ENCODE measurements at regions not wholly inside any gene's neighbourhood (a gene's known extent, or its start where the extent isn't known, plus 50 kb on each side); places are given as distances from the start of the nearest gene placed in this dataset.
A peak's percentile ranks its signal among the peaks of the same experiment; 100 is the strongest.

DNA sequence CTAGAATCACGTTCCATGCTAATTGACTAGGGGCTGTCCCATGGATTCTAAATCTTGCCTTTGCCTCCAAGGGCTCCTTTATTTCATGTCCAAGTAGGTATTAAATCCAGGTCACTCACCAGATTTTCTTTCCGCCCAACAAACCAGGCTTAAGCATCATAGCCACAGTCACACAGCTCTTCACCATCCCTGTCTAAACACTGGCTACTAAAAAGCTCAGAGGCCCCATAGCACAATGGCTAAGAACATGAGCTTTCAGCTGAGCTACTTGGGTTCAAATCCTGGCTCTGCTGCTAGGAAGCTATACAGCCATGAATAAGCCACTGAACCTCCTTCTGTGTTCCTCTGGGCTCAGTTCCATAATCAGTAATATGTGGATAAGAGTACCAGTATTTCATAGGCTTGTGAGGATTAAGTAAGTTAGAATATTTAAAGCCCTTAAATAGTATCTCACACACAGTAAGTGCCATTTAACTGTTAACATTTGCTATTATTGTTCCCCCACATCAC, 277.2 kb upstream of the GJB5 start:
- Histone ChIP-seq H4K20me1 (ENCODE audit: insufficient read depth, low read length) (no peaks in the 10 kb centered on the region), H3K9ac (ENCODE audit: insufficient read depth, low read length, poor library complexity, severe bottlenecking) (no peak overlapping the region), H3K27me3 (ENCODE audit: control insufficient read depth in 2 of 2, insufficient read depth in 2 of 2, low read length in 2 of 2) (no peaks in the 10 kb centered on the region), H3K4me1 (ENCODE audit: control insufficient read depth in 1 of 2, insufficient read depth in 2 of 2, low read length in 2 of 2) (no peaks in the 10 kb centered on the region), H3K9me3 (replicated peaks in 1 of 2; ENCODE audit: control insufficient read depth in 1 of 2, insufficient read depth in 1 of 2, low read length in 2 of 2) (no peaks in the 10 kb centered on the region), H3K79me2 (ENCODE audit: insufficient read depth, low read length) (no peaks in the 10 kb centered on the region), H3K4me3 (replicated peaks in 1 of 3; ENCODE audit: low read depth in 2 of 3, low read length in 3 of 3) (no peak overlapping the region), H2AFZ (ENCODE audit: insufficient read depth, low read depth, low read length, poor library complexity, severe bottlenecking) (no peak overlapping the region), H3K4me2 (replicated peaks; ENCODE audit: extremely low read depth, low read length, poor library complexity, severe bottlenecking) (no peak overlapping the region), H3K27ac (ENCODE audit: low read depth in 1 of 2, low read length in 2 of 2) (no peak overlapping the region), H3K36me3 (replicated peaks in 1 of 2; ENCODE audit: control insufficient read depth in 1 of 2, insufficient read depth in 2 of 2, low read length in 2 of 2) (no peaks in the 10 kb centered on the region)
- Mint-ChIP-seq H3K4me3 (no peak overlapping the region), H3K4me1 (no peaks in the 10 kb centered on the region), H3K27ac (peak overlapping the region in 1 of 7 donors; percentile 69), H3K9me3 (peaks cover 0 to 9% (median 1%) of the 10 kb centered on the region in 7 donors), H3K27me3 (ENCODE audit: low read depth in 3 of 3) (peaks cover 6 to 16% (median 9%) of the 10 kb centered on the region in 3 donors), H3K36me3 (no peaks in the 10 kb centered on the region)
- WGBS (ENCODE audit: insufficient coverage) = 93% methylated on average over 2 of the region's 2 CpGs
- intact Hi-C loops (cut with micrococcal nuclease) = no loop called here
- no peak for DNase-seq
- no peak for TF ChIP-seq CTCF (IDR thresholded peaks at IDR 0.05)

DNA sequence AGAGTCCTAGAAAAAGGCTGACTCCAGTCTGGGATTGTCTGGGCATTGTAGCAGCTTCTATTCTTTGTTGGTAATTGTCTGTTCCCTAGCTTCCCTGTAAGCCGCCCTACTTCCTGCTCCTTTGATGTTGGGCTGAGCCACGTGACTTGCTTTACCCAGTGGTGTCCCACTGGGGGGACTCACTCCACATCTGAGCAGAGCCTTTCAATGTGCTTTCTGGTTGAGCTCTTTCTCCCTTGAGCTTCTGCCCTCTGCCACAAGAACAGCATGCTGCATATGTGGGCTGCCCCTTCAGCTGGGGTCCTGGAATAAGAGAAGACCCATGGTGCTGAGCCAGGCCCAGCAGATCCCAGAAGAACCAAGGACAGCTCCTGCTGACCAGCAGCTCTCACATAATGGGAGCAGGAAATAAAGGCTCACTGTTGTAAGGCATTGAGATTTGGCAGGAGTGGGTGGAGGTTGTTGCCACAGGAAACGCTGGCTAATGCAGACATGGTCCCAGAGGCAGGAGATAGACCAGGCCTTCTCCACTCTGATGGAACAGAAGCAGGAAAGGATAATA, 276.3 kb upstream of the GJB5 start:
- Mint-ChIP-seq H3K27ac (no peak overlapping the region), H3K4me3 (no peak overlapping the region), H3K4me1 (no peaks in the 10 kb centered on the region), H3K27me3 (ENCODE audit: low read depth in 3 of 3) (peaks cover 5 to 14% (median 6%) of the 10 kb centered on the region in 3 donors), H3K36me3 (no peaks in the 10 kb centered on the region), H3K9me3 (peaks cover 0 to 9% (median 1%) of the 10 kb centered on the region in 7 donors)
- Histone ChIP-seq H3K9ac (ENCODE audit: insufficient read depth, low read length, poor library complexity, severe bottlenecking) (no peak overlapping the region), H3K4me3 (replicated peaks in 1 of 3; ENCODE audit: low read depth in 2 of 3, low read length in 3 of 3) (no peak overlapping the region), H3K9me3 (replicated peaks in 1 of 2; ENCODE audit: control insufficient read depth in 1 of 2, insufficient read depth in 1 of 2, low read length in 2 of 2) (no peaks in the 10 kb centered on the region), H3K79me2 (ENCODE audit: insufficient read depth, low read length) (no peaks in the 10 kb centered on the region), H3K36me3 (replicated peaks in 1 of 2; ENCODE audit: control insufficient read depth in 1 of 2, insufficient read depth in 2 of 2, low read length in 2 of 2) (no peaks in the 10 kb centered on the region), H3K4me1 (ENCODE audit: control insufficient read depth in 1 of 2, insufficient read depth in 2 of 2, low read length in 2 of 2) (no peaks in the 10 kb centered on the region), H2AFZ (ENCODE audit: insufficient read depth, low read depth, low read length, poor library complexity, severe bottlenecking) (no peak overlapping the region), H4K20me1 (ENCODE audit: insufficient read depth, low read length) (no peaks in the 10 kb centered on the region), H3K27me3 (ENCODE audit: control insufficient read depth in 2 of 2, insufficient read depth in 2 of 2, low read length in 2 of 2) (no peaks in the 10 kb centered on the region), H3K4me2 (replicated peaks; ENCODE audit: extremely low read depth, low read length, poor library complexity, severe bottlenecking) (no peak overlapping the region), H3K27ac (ENCODE audit: low read depth in 1 of 2, low read length in 2 of 2) (no peak overlapping the region)
- no peak for TF ChIP-seq CTCF (IDR thresholded peaks at IDR 0.05)
- DNase-seq = no peak
- intact Hi-C loops (cut with micrococcal nuclease) = no loop called here
- 38% methylated on average over 3 of the region's 3 CpGs for WGBS (ENCODE audit: insufficient coverage)
